Neural progenitor cell (in vitro differentiated cells): ENCODE measurements at regions not wholly inside any gene's neighbourhood (a gene's known extent, or its start where the extent isn't known, plus 50 kb on each side); places are given as distances from the start of the nearest gene placed in this dataset.

Experiments used
- DNase-seq: peaks from one replicate; pipeline ENCODE4 v3.0.0-alpha.2; 2016; ENCODE audit warnings: low spot score
- H2AFZ ChIP-seq: fragments of 200-600 bp; sonication (generic); replicated peaks from 2 replicates; pipeline ENCODE4 v1.6.1; 2016; ENCODE audit warnings: antibody characterized with exemption
- H3F3A ChIP-seq: fragments of 200-600 bp; sonication (generic); 2 replicates; pipeline ENCODE4 v1.6.1; 2016; ENCODE audit warnings: antibody characterized with exemption, low read depth
- H3K27ac ChIP-seq: fragments of 200-600 bp; sonication (generic); 2 replicates; pipeline ENCODE4 v1.5.1; 2016; ENCODE audit warnings: mild to moderate bottlenecking
- H3K27me3 ChIP-seq: fragments of 200-600 bp; sonication (generic); 2 replicates; pipeline ENCODE4 v1.6.1; 2016; ENCODE audit warnings: mild to moderate bottlenecking, moderate library complexity
- H3K36me3 ChIP-seq: fragments of 200-600 bp; sonication (generic); 2 replicates; pipeline ENCODE4 v1.5.1; 2016
- H3K4me1 ChIP-seq: fragments of 200-600 bp; sonication (generic); 2 replicates; pipeline ENCODE4 v1.6.1; 2016; ENCODE audit warnings: mixed run types
- H3K4me2 ChIP-seq: fragments of 200-600 bp; sonication (generic); 2 replicates; pipeline ENCODE4 v1.6.1; 2016
- H3K4me3 ChIP-seq: fragments of 200-600 bp; sonication (generic); 2 replicates; pipeline ENCODE4 v1.5.1; 2016
- H3K79me2 ChIP-seq: fragments of 200-600 bp; sonication (generic); 2 replicates; pipeline ENCODE4 v1.6.1; 2016; ENCODE audit warnings: low read depth
- H3K9ac ChIP-seq: fragments of 200-600 bp; sonication (generic); 2 replicates; pipeline ENCODE4 v1.6.1; 2016
- H3K9me3 ChIP-seq: fragments of 200-600 bp; sonication (generic); 2 replicates; pipeline ENCODE4 v1.5.1; 2016; ENCODE audit warnings: low read depth
- H4K20me1 ChIP-seq: fragments of 200-600 bp; sonication (generic); 2 replicates; pipeline ENCODE4 v1.6.1; 2016; ENCODE audit warnings: low read depth
- H3K27ac Mint-ChIP-seq: 3 replicates; pipeline ENCODE4 v1.8.0; 2021; ENCODE audit warnings: mixed read lengths
- H3K27me3 Mint-ChIP-seq: 2 replicates; pipeline ENCODE4 v1.8.0; 2022; ENCODE audit warnings: low read depth, mild to moderate bottlenecking, inconsistent platforms, moderate library complexity, mixed read lengths; ENCODE audit not compliant: insufficient read depth
- H3K36me3 Mint-ChIP-seq: 3 replicates; pipeline ENCODE4 v1.8.0; 2021; ENCODE audit warnings: mixed read lengths
- H3K4me1 Mint-ChIP-seq: 3 replicates; pipeline ENCODE4 v1.8.0; 2021; ENCODE audit warnings: mixed read lengths
- H3K4me3 Mint-ChIP-seq: 3 replicates; pipeline ENCODE4 v1.8.0; 2021; ENCODE audit warnings: mild to moderate bottlenecking, moderate library complexity, mixed read lengths
- H3K9me3 Mint-ChIP-seq: 3 replicates; pipeline ENCODE4 v1.8.0; 2020; ENCODE audit warnings: mixed read lengths
- EZH2 ChIP-seq: fragments of 200-600 bp; sonication (generic); IDR thresholded peaks from 2 replicates; pipeline ENCODE4 v1.6.1; 2017; ENCODE audit warnings: antibody characterized with exemption, mild to moderate bottlenecking, moderate library complexity
- EZH2phosphoT487 ChIP-seq: fragments of 200-600 bp; sonication (generic); IDR thresholded peaks from 2 replicates; pipeline ENCODE4 v1.6.1; 2017; ENCODE audit warnings: antibody characterized with exemption
- TF ChIP-seq, protein P1 (sequence below): fragments of 200-600 bp; sonication (generic); IDR thresholded peaks from 2 replicates; pipeline ENCODE4 v1.5.1; 2017; ENCODE audit warnings: antibody characterized with exemption, mild to moderate bottlenecking

DNA sequence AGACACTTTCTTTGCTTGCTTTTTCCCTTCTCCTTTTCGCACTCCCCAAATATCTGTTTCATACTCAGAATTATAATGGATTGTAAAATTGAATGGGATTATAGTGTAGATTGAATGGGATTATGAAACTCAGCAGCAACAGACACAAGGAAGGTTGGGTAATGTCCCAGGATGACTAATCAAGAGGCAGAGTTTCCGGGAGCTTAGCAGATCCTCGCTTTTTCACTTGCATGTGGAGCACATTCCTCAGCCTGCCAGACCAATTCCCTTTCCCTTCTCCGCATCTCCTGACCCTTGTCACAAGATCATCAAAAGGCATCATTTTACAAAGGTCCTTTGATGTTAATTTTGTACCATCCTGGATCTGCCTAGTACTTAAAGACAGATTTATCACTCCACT, 55.1 kb upstream of the SLC1A1 start:
- Histone ChIP-seq H3K27me3 (no peaks in the 10 kb centered on the region), H3K36me3 (no peaks in the 10 kb centered on the region), H2AFZ (no peak overlapping the region), H3F3A (no peaks in the 10 kb centered on the region), H3K79me2 (no peaks in the 10 kb centered on the region), H3K4me1 (no peaks in the 10 kb centered on the region), H3K27ac (no peak overlapping the region), H3K9me3 (no peaks in the 10 kb centered on the region), H4K20me1 (no peaks in the 10 kb centered on the region), H3K9ac (no peak overlapping the region), H3K4me2 (no peak overlapping the region), H3K4me3 (no peak overlapping the region)
- no peak for TF ChIP-seq EZH2
- Mint-ChIP-seq H3K27ac (no peak overlapping the region), H3K4me1 (no peaks in the 10 kb centered on the region), H3K9me3 (no peaks in the 10 kb centered on the region), H3K4me3 (no peak overlapping the region), H3K36me3 (no peaks in the 10 kb centered on the region), H3K27me3 (peaks cover 3% of the 10 kb centered on the region)
- no peak for DNase-seq

DNA sequence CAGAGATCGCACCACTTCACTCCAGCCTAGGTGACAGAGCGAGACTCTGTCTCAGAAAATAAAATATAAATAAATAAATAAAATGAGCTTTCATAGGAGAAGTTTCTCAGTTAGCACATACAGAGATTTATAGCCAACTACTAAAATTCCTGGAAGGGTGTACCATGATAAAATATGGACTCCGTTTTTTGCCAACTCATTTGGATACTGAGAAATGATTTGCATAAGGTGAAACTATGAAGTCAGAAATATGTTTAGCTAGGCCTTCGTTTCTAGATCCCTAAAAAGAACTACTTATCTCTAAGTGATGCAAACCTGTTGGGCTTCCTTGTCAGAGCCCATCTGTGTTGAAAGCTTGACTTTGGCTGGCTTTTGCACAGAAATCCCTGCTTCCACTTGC, 56.9 kb upstream of the SLC1A1 start:
- Mint-ChIP-seq H3K4me1 (no peaks in the 10 kb centered on the region), H3K9me3 (no peaks in the 10 kb centered on the region), H3K27ac (no peak overlapping the region), H3K36me3 (no peaks in the 10 kb centered on the region), H3K27me3 (peaks cover 3% of the 10 kb centered on the region), H3K4me3 (no peak overlapping the region)
- Histone ChIP-seq H3K9me3 (no peaks in the 10 kb centered on the region), H3K79me2 (no peaks in the 10 kb centered on the region), H3K4me3 (no peak overlapping the region), H4K20me1 (no peaks in the 10 kb centered on the region), H2AFZ (no peak overlapping the region), H3K4me2 (no peak overlapping the region), H3K4me1 (no peaks in the 10 kb centered on the region), H3F3A (no peaks in the 10 kb centered on the region), H3K36me3 (no peaks in the 10 kb centered on the region), H3K27me3 (no peaks in the 10 kb centered on the region), H3K9ac (no peak overlapping the region), H3K27ac (no peak overlapping the region)
- DNase-seq: no peak
- TF ChIP-seq EZH2 (no peak), EZH2phosphoT487 (no peak)
- TF ChIP-seq, protein P1, sequence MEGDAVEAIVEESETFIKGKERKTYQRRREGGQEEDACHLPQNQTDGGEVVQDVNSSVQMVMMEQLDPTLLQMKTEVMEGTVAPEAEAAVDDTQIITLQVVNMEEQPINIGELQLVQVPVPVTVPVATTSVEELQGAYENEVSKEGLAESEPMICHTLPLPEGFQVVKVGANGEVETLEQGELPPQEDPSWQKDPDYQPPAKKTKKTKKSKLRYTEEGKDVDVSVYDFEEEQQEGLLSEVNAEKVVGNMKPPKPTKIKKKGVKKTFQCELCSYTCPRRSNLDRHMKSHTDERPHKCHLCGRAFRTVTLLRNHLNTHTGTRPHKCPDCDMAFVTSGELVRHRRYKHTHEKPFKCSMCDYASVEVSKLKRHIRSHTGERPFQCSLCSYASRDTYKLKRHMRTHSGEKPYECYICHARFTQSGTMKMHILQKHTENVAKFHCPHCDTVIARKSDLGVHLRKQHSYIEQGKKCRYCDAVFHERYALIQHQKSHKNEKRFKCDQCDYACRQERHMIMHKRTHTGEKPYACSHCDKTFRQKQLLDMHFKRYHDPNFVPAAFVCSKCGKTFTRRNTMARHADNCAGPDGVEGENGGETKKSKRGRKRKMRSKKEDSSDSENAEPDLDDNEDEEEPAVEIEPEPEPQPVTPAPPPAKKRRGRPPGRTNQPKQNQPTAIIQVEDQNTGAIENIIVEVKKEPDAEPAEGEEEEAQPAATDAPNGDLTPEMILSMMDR: no peak

DNA sequence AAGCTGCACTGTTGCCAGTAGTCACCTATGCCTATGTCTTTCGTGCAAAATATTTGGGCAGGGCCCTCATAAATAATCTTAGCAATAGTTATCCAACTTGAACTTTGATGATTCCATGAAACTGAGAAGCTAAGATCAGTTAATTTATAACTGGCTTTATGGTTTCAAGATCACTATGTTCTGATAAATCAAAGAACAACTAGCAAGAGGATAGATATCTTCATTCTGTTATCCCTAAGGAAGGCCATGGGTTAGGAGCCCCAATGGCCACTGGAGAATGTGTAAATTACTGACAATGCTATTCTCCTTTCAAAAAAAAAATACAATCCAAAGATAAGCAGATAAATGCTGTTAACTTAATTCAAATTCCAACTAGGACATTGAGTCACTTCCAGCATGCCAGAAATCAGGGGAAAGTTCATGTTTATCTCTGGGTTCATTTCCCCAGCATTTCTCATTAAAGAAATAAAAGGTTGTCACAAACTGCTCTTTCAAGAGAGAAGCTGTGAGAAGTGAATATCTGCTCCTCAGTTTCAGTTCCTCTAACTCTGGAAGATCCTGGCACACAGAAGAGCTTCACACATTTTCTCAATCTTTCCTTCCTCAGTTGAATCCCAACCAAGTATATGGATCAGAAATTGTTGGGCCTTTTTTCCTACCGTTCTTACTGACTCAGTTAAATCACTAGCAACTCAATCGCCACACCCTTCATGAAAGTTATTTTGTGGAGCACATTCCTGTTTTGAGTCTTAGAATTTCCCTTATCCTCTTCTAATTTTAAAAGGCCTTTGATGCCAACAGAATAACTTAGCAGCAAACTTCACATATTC, 59.6 kb upstream of the SLC1A1 start:
- Histone ChIP-seq H3K9ac (no peak overlapping the region), H3K27ac (no peak overlapping the region), H3K27me3 (no peaks in the 10 kb centered on the region), H3K4me2 (no peak overlapping the region), H2AFZ (no peak overlapping the region), H3K4me1 (no peaks in the 10 kb centered on the region), H3F3A (no peaks in the 10 kb centered on the region), H3K4me3 (no peak overlapping the region), H3K36me3 (no peaks in the 10 kb centered on the region), H4K20me1 (no peaks in the 10 kb centered on the region), H3K79me2 (no peaks in the 10 kb centered on the region), H3K9me3 (no peaks in the 10 kb centered on the region)
- Mint-ChIP-seq H3K4me1 (no peaks in the 10 kb centered on the region), H3K27ac (no peak overlapping the region), H3K36me3 (no peaks in the 10 kb centered on the region), H3K9me3 (no peaks in the 10 kb centered on the region), H3K27me3 (no peaks in the 10 kb centered on the region), H3K4me3 (no peak overlapping the region)
- DNase-seq: no peak
- TF ChIP-seq, protein P1: no peak
- TF ChIP-seq EZH2 (no peak), EZH2phosphoT487 (no peak)

DNA sequence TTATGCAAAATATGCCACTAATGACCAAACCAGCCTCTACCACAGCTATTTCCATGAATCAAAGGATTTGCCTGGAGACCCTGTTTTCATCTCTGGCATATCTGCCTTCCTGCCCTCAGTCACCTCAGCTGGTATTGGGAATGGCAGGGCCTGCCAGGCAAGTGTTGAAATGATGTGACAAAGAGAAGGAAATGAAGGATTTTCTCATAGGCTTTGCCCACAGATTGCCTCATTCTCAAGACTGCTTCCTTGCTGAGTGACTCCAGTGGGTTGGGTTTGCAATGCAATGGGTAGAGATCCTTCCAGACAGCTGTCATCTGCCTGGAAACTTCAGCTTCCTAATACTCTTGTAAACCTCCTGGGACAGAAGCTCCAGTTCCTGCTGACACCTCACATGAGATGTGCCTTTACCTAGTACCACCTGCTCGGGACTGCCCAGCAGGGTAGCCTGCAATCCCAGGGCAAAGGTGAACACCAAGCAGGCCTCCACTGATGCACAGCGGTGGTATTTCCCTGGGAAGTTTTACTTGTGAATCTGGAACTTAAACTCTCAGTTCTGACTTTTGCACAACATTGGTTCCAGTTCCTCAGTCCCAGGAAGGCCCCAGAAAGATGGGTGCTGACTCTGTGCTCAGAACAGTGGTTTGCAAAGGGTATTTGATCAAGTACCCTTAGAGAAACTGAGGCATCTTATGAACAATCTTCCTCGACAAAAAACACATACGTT, 64.8 kb upstream of the SLC1A1 start:
- H3K27me3 ChIP-seq: no peaks in the 10 kb centered on the region
- H4K20me1 ChIP-seq: no peaks in the 10 kb centered on the region
- H3K79me2 ChIP-seq: no peaks in the 10 kb centered on the region
- H3K4me3 ChIP-seq: no peak overlapping the region
- Mint-ChIP-seq H3K27me3 (no peaks in the 10 kb centered on the region), H3K4me3 (no peak overlapping the region), H3K27ac (no peak overlapping the region), H3K4me1 (peaks cover 8% of the 10 kb centered on the region), H3K36me3 (no peaks in the 10 kb centered on the region), H3K9me3 (no peaks in the 10 kb centered on the region)
- TF ChIP-seq, protein P1: no peak
- TF ChIP-seq EZH2phosphoT487 (no peak), EZH2 (no peak)
- H3K4me2 ChIP-seq: no peak overlapping the region
- H3F3A ChIP-seq: no peaks in the 10 kb centered on the region
- DNase-seq: no peak
- no peak overlapping the region for H2AFZ ChIP-seq
- no peak overlapping the region for H3K9ac ChIP-seq
- no peaks in the 10 kb centered on the region for H3K36me3 ChIP-seq
- H3K9me3 ChIP-seq: no peaks in the 10 kb centered on the region
- peaks cover 9% of the 10 kb centered on the region for H3K4me1 ChIP-seq
- H3K27ac ChIP-seq: no peak overlapping the region
